HCT116 (cell line): ENCODE measurements at regions not wholly inside any gene's neighbourhood (a gene's known extent, or its start where the extent isn't known, plus 50 kb on each side); places are given as distances from the start of the nearest gene placed in this dataset.

Source experiments
- ATAC-seq: fragments of 200-7000 bp; cut with Tn5 transposase; 2 replicates; pipeline ENCODE4 v1.9.1; 2020; ENCODE audit warnings: mild to moderate bottlenecking, moderate library complexity
- BruUV-seq: library from RNA; stranded (reverse); fragments of 400-500 nt; replicated peaks from 2 replicates; lab custom pipeline; 2021; lab: Mats Ljungman, UMichigan
- CTCF ChIA-PET: fragments of 300-600 bp; sonication (Branson Sonifier 250); formaldehyde crosslinking; loops from one replicate; lab custom pipeline; 2021; ENCODE audit warnings: antibody characterized with exemption; lab: Charles Lee
- POLR2A ChIA-PET: fragments of 300-600, 350-600 bp; sonication (Branson Sonifier 250); formaldehyde crosslinking; loops from one replicate; lab custom pipeline; 2021; ENCODE audit warnings: antibody characterized with exemption; lab: Charles Lee
- RAD21 ChIA-PET, 2 experiments: fragments of 300-600 bp; sonication (Branson Sonifier 250); formaldehyde crosslinking; loops; one replicate each; lab custom pipeline; 2023; ENCODE audit warnings: low total read pairs in 2 of 2; ENCODE audit not compliant: uncharacterized antibody in 2 of 2, unreplicated experiment in 2 of 2, low non-redundant PET in 1 of 2; lab: Charles Lee
- DNase-seq: peaks from one replicate; pipeline ENCODE4 v3.0.0-alpha.2; 2010; ENCODE audit warnings: low read depth, low spot score
- H2AFZ ChIP-seq: fragments of 200-600 bp; shearing (Covaris generic), sonication (generic); 2 replicates; pipeline ENCODE4 v1.6.1; 2017; ENCODE audit warnings: low read depth, mixed run types, mixed read lengths, antibody characterized with exemption, low read length; ENCODE audit not compliant: poor library complexity, severe bottlenecking
- H3K27ac ChIP-seq: 2 replicates; pipeline ENCODE4 v1.5.1; 2012; ENCODE audit warnings: low read depth, low read length
- H3K27me3 ChIP-seq: fragments of 200-600 bp; sonication (generic); 2 replicates; pipeline ENCODE4 v1.6.1; 2016; ENCODE audit warnings: mixed run types, low read length, mixed read lengths; ENCODE audit not compliant: insufficient read depth
- H3K36me3 ChIP-seq, 2 experiments: fragments of 200-500 bp in 1 of 2; fragments of 200-600 bp in 1 of 2; sonication (Bioruptor generic) in 1 of 2; sonication (generic) in 1 of 2; 2 replicates each; pipeline versions ENCODE4 v1.5.1 to v1.6.1; 2014 to 2016; ENCODE audit warnings: low read length in 2 of 2, inconsistent platforms in 1 of 2, mixed read lengths in 1 of 2, mixed run types in 1 of 2; ENCODE audit not compliant: insufficient read depth in 2 of 2, control insufficient read depth in 1 of 2
- H3K4me1 ChIP-seq, 2 experiments: fragments of 200-600 bp in 1 of 2; sonication (generic) in 1 of 2; 2 replicates each; pipeline versions ENCODE4 v1.5.1 to v1.6.1; 2012 to 2017; ENCODE audit warnings: low read length in 2 of 2, inconsistent platforms in 1 of 2, mild to moderate bottlenecking in 1 of 2, mixed read lengths in 1 of 2, mixed run types in 1 of 2, moderate library complexity in 1 of 2; ENCODE audit not compliant: insufficient read depth in 2 of 2, control insufficient read depth in 1 of 2
- H3K4me2 ChIP-seq: fragments of 200-600 bp; sonication (generic); 2 replicates; pipeline ENCODE4 v1.6.1; 2017; ENCODE audit warnings: mixed run types, low read length, mixed read lengths
- H3K4me3 ChIP-seq, 2 experiments: fragments of 200-600 bp in 1 of 2; sonication (generic) in 1 of 2; replicated peaks in 1 of 2; 2 replicates each; pipeline ENCODE4 v1.5.1; 2011 to 2016; ENCODE audit warnings: low read length in 2 of 2, control low read depth in 1 of 2, low read depth in 1 of 2, mild to moderate bottlenecking in 1 of 2, mixed read lengths in 1 of 2, mixed run types in 1 of 2
- H3K79me2 ChIP-seq: fragments of 200-600 bp; sonication (generic); 2 replicates; pipeline ENCODE4 v1.6.1; 2017; ENCODE audit warnings: mild to moderate bottlenecking, mixed run types, low read length, moderate library complexity, mixed read lengths; ENCODE audit not compliant: insufficient read depth
- H3K9ac ChIP-seq: fragments of 200-600 bp; sonication (generic); 2 replicates; pipeline ENCODE4 v1.6.1; 2016; ENCODE audit warnings: low read length, mixed read lengths
- H3K9me2 ChIP-seq: fragments of 200-600 bp; sonication (generic), shearing (Covaris generic); 2 replicates; pipeline ENCODE4 v1.6.1; 2017; ENCODE audit warnings: mixed run types, mild to moderate bottlenecking, moderate library complexity; ENCODE audit not compliant: insufficient read depth
- H3K9me3 ChIP-seq, 2 experiments: fragments of 200-500 bp in 1 of 2; fragments of 200-600 bp in 1 of 2; sonication (Bioruptor generic) in 1 of 2; sonication (generic) in 1 of 2; 2 replicates each; pipeline ENCODE4 v1.6.1; 2014 to 2017; ENCODE audit warnings: low read length in 2 of 2, mixed read lengths in 2 of 2, inconsistent platforms in 1 of 2, low read depth in 1 of 2, mild to moderate bottlenecking in 1 of 2, mixed run types in 1 of 2, moderate library complexity in 1 of 2; ENCODE audit not compliant: control insufficient read depth in 1 of 2, insufficient read depth in 1 of 2
- H4K20me1 ChIP-seq: fragments of 200-600 bp; sonication (generic), shearing (Covaris generic); 2 replicates; pipeline ENCODE4 v1.6.1; 2017; ENCODE audit warnings: mixed run types, mild to moderate bottlenecking, moderate library complexity; ENCODE audit not compliant: insufficient read depth
- EZH2 ChIP-seq: fragments of 200-600 bp; sonication (generic); IDR thresholded peaks from 2 replicates; pipeline ENCODE4 v1.6.1; 2017; ENCODE audit warnings: antibody characterized with exemption, mixed run types
- JUND ChIP-seq: IDR thresholded peaks from 2 replicates; pipeline ENCODE4 v1.6.1; 2012
- POLR2AphosphoS5 ChIP-seq: IDR thresholded peaks from 2 replicates; pipeline ENCODE4 v1.6.1; 2011; ENCODE audit warnings: mild to moderate bottlenecking, low read depth, low read length, moderate library complexity
- RAD21 ChIP-seq: IDR thresholded peaks from 2 replicates; pipeline ENCODE4 v1.6.1; 2012; ENCODE audit warnings: low read depth, mild to moderate bottlenecking
- SIN3A ChIP-seq: IDR thresholded peaks from 2 replicates; pipeline ENCODE4 v1.6.1; 2012; ENCODE audit warnings: low read depth
- SRF ChIP-seq: IDR thresholded peaks from 2 replicates; pipeline ENCODE4 v1.6.1; 2012; ENCODE audit warnings: low read depth
- ZFX ChIP-seq: fragments of 450-650 bp; IDR thresholded peaks from 2 replicates; pipeline ENCODE4 v1.6.1; 2017
- intact Hi-C: fragments of 100-400 bp; cut with micrococcal nuclease; formaldehyde crosslinking; loops from 2 replicates; pipeline ENCODE4 v1.10.0; 2022
- TF ChIP-seq, protein P1 (sequence below): IDR thresholded peaks from 2 replicates; pipeline ENCODE4 v1.6.1; 2012; ENCODE audit warnings: low read depth

DNA sequence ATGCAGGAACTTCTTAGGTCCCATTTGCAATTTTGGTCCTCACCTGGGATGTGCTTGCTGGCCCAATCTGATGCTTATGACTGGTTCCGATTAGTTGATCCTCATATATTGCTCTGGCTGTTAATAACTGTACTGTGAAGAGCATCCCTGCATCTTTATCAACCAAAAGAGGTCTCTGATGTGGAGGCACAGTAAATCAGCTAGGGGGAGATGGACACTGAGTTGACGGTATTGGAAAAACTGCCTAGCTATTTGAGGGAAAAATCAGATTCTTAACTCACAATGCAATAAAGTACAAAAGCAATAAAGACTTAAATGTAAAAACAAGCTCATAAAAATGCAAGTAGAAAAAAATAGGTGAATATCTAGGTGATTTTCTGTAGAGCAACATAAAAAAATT is 188.0 kb upstream of the TCF4 start:
- Histone ChIP-seq H2AFZ (no peak overlapping the region), H3K9me3 (peaks cover 7 to 14% of the 10 kb centered on the region in 2 experiments; a peak in 2 of 4 replicates), H3K27ac (no peak overlapping the region), H3K9ac (no peak overlapping the region), H3K27me3 (no peaks in the 10 kb centered on the region), H3K9me2 (no peaks in the 10 kb centered on the region), H3K36me3 (no peaks in the 10 kb centered on the region), H4K20me1 (no peaks in the 10 kb centered on the region), H3K4me2 (no peak overlapping the region), H3K79me2 (no peaks in the 10 kb centered on the region), H3K4me1 (no peaks in the 10 kb centered on the region), H3K4me3 (no peak overlapping the region)
- no peak for TF ChIP-seq SRF
- TF ChIP-seq, protein P1, sequence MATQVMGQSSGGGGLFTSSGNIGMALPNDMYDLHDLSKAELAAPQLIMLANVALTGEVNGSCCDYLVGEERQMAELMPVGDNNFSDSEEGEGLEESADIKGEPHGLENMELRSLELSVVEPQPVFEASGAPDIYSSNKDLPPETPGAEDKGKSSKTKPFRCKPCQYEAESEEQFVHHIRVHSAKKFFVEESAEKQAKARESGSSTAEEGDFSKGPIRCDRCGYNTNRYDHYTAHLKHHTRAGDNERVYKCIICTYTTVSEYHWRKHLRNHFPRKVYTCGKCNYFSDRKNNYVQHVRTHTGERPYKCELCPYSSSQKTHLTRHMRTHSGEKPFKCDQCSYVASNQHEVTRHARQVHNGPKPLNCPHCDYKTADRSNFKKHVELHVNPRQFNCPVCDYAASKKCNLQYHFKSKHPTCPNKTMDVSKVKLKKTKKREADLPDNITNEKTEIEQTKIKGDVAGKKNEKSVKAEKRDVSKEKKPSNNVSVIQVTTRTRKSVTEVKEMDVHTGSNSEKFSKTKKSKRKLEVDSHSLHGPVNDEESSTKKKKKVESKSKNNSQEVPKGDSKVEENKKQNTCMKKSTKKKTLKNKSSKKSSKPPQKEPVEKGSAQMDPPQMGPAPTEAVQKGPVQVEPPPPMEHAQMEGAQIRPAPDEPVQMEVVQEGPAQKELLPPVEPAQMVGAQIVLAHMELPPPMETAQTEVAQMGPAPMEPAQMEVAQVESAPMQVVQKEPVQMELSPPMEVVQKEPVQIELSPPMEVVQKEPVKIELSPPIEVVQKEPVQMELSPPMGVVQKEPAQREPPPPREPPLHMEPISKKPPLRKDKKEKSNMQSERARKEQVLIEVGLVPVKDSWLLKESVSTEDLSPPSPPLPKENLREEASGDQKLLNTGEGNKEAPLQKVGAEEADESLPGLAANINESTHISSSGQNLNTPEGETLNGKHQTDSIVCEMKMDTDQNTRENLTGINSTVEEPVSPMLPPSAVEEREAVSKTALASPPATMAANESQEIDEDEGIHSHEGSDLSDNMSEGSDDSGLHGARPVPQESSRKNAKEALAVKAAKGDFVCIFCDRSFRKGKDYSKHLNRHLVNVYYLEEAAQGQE: no peak
- TF ChIP-seq JUND: no peak
- no peak for TF ChIP-seq RAD21
- TF ChIP-seq POLR2AphosphoS5: no peak
- TF ChIP-seq ZFX: no peak
- TF ChIP-seq EZH2: no peak
- ATAC-seq: no peak
- intact Hi-C loops: no loop called here
- ChIA-PET POLR2A (no interaction called here), RAD21 (no interaction called here), CTCF (no interaction called here)
- DNase-seq: no peak
- BruUV-seq: no TSS peak

DNA sequence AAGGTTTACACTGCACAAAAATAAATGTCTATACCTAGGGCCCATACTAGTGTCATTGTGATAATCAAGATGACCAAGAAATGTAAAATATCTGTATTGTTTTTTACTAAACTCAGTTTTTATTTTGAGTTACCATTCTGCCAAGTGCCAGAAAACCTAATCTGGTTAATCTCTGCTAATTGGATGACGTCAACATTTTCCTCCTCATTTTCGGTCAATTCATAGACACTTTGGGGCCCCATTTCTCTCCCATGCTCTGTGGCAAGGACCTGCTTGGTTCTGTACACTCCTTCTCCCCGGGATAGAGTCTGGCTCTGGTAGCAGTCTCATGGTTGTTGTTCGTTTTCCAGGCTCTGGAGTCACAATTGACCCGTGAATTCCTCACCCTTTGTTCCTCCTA is 186.5 kb upstream of the TCF4 start:
- Histone ChIP-seq H3K9me2 (no peaks in the 10 kb centered on the region), H3K4me3 (no peak overlapping the region), H3K79me2 (no peaks in the 10 kb centered on the region), H3K27ac (no peak overlapping the region), H3K9me3 (peaks cover 0 to 14% of the 10 kb centered on the region in 2 experiments; a peak in 1 of 4 replicates), H4K20me1 (no peaks in the 10 kb centered on the region), H3K27me3 (no peaks in the 10 kb centered on the region), H3K36me3 (no peaks in the 10 kb centered on the region), H3K4me2 (no peak overlapping the region), H2AFZ (no peak overlapping the region), H3K9ac (no peak overlapping the region), H3K4me1 (no peaks in the 10 kb centered on the region)
- intact Hi-C loops: no loop called here
- BruUV-seq: no TSS peak
- TF ChIP-seq SIN3A: no peak
- ATAC-seq: no peak
- POLR2A ChIA-PET: no interaction called here
- RAD21 ChIA-PET: no interaction called here
- CTCF ChIA-PET: no interaction called here
- DNase-seq: no peak
